ENCODE measurements at regions not wholly inside any gene's neighbourhood (a gene's known extent, or its start where the extent isn't known, plus 50 kb on each side); places are given as distances from the start of the nearest gene placed in this dataset.
A peak's percentile ranks its signal among the peaks of the same experiment; 100 is the strongest.

DNA sequence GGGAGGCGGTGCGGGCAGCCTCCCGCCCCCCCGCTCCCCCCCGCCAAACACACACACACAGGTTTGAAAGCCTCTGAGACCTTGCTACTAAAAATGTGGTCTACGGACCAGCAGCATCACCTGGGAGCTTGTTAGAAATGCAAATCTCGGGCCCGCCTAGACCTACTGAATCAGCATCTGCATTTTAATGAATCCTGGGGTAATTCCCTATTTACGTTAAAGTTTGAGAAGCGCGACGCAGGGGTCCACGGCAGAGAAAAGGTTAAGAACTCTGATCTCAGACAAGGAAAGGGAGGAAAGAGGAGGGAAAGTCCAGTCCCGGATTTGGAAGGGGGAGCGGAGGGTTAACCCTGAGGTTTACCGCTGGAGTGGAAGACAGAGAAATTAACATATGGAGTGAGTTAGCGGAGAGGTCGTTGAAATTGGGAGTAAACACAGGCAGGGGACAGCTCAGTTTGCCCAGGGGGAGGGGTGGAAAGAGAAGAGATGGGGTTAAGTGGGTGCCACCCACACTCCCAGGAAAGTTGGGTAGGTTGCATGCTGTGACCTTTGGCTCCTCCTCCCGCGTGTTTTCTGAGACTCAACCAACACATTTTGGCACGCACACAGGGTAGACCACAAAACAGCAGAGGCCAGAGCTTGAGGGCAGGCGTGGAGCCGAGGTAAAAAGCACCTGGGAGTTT is 483.6 kb downstream of the BCOR start:
- no peaks in the 10 kb centered on the region for H3K27me3 ChIP-seq (ENCODE audit: insufficient read depth, low read length)
- no peak for TF ChIP-seq TCF7L2 (IDR thresholded peaks at IDR 0.05; ENCODE audit: borderline replicate concordance, extremely low read depth, insufficient read depth, insufficient read length)
- H3K36me3 ChIP-seq (ENCODE audit: control insufficient read depth in 1 of 2, insufficient read depth in 2 of 2, low read length in 2 of 2), result no peaks in the 10 kb centered on the region
- peak overlapping the region; percentile 71 for H3K4me2 ChIP-seq (ENCODE audit: low read length)
- ChIA-PET CTCF (no interaction called here), RAD21 (ENCODE audit: low non-redundant PET in 1 of 2, low total read pairs in 2 of 2, uncharacterized antibody in 2 of 2, unreplicated experiment in 2 of 2) (no interaction called here), POLR2A (no interaction called here)
- H3K27ac ChIP-seq (ENCODE audit: low read depth, low read length), result no peak overlapping the region
- no peaks in the 10 kb centered on the region for H3K9me2 ChIP-seq (ENCODE audit: insufficient read depth)
- H3K9me3 ChIP-seq (ENCODE audit: control insufficient read depth in 1 of 2, insufficient read depth in 1 of 2, low read depth in 1 of 2, low read length in 2 of 2), result no peaks in the 10 kb centered on the region
- ATAC-seq, result peak; percentile 38
- peak overlapping the region; percentile 35 to 47; a peak in 3 of 4 replicates for H3K4me3 ChIP-seq (replicated peaks in 1 of 2; ENCODE audit: low read depth in 1 of 2, low read length in 2 of 2)
- H3K79me2 ChIP-seq (ENCODE audit: insufficient read depth, low read length), result no peaks in the 10 kb centered on the region
- no TSS peak for BruUV-seq (replicated peaks)
- no peak overlapping the region for H3K9ac ChIP-seq (ENCODE audit: low read length)
- peak overlapping the region; percentile 35 for H2AFZ ChIP-seq (ENCODE audit: low read depth, low read length, poor library complexity, severe bottlenecking)
- intact Hi-C loops (cut with micrococcal nuclease), result no loop called here
- H3K4me1 ChIP-seq (ENCODE audit: control insufficient read depth in 1 of 2, insufficient read depth in 2 of 2, low read length in 2 of 2), result peaks cover 0 to 7% of the 10 kb centered on the region in 2 experiments; a peak in 1 of 4 replicates
- H4K20me1 ChIP-seq (ENCODE audit: insufficient read depth), result no peaks in the 10 kb centered on the region
- DNase-seq (ENCODE audit: low read depth, low spot score), result no peak

- ChIA-PET CTCF (no interaction called here), POLR2A (no interaction called here), RAD21 (ENCODE audit: low non-redundant PET in 1 of 2, low total read pairs in 2 of 2, uncharacterized antibody in 2 of 2, unreplicated experiment in 2 of 2) (no interaction called here)
- Histone ChIP-seq H3K4me3 (replicated peaks in 1 of 2; ENCODE audit: low read depth in 1 of 2, low read length in 2 of 2) (no peak overlapping the region), H3K4me2 (ENCODE audit: low read length) (no peak overlapping the region), H3K79me2 (ENCODE audit: insufficient read depth, low read length) (no peaks in the 10 kb centered on the region), H4K20me1 (ENCODE audit: insufficient read depth) (no peaks in the 10 kb centered on the region), H3K27me3 (ENCODE audit: insufficient read depth, low read length) (no peaks in the 10 kb centered on the region), H3K4me1 (ENCODE audit: control insufficient read depth in 1 of 2, insufficient read depth in 2 of 2, low read length in 2 of 2) (peaks cover 0 to 7% of the 10 kb centered on the region in 2 experiments; a peak in 1 of 4 replicates), H2AFZ (ENCODE audit: low read depth, low read length, poor library complexity, severe bottlenecking) (no peak overlapping the region), H3K9ac (ENCODE audit: low read length) (no peak overlapping the region), H3K9me3 (ENCODE audit: control insufficient read depth in 1 of 2, insufficient read depth in 1 of 2, low read depth in 1 of 2, low read length in 2 of 2) (no peaks in the 10 kb centered on the region), H3K36me3 (ENCODE audit: control insufficient read depth in 1 of 2, insufficient read depth in 2 of 2, low read length in 2 of 2) (no peaks in the 10 kb centered on the region), H3K27ac (ENCODE audit: low read depth, low read length) (no peak overlapping the region), H3K9me2 (ENCODE audit: insufficient read depth) (no peaks in the 10 kb centered on the region)
- DNase-seq (ENCODE audit: low read depth, low spot score) (no peak), ATAC-seq (no peak)
- intact Hi-C loops (cut with micrococcal nuclease), result no loop called here
- no TSS peak for BruUV-seq (replicated peaks)
- no peak for TF ChIP-seq SRF (IDR thresholded peaks at IDR 0.05; ENCODE audit: low read depth)
- no peak for TF ChIP-seq ATF3 (IDR thresholded peaks at IDR 0.05)
- TF ChIP-seq SP1 (IDR thresholded peaks at IDR 0.05; ENCODE audit: low read depth), result no peak
- no peak for TF ChIP-seq TCF7L2 (IDR thresholded peaks at IDR 0.05; ENCODE audit: borderline replicate concordance, extremely low read depth, insufficient read depth, insufficient read length)
- no peak for TF ChIP-seq REST (IDR thresholded peaks at IDR 0.05; ENCODE audit: low read depth)
- TF ChIP-seq ZNF274 (IDR thresholded peaks at IDR 0.05; ENCODE audit: low read depth, low read length), result no peak
- TF ChIP-seq YY1 (IDR thresholded peaks at IDR 0.05; ENCODE audit: extremely low read depth, insufficient replicate concordance, low read depth, low read length), result no peak
- TF ChIP-seq EGR1 (IDR thresholded peaks at IDR 0.05; ENCODE audit: low read depth), result no peak
- TF ChIP-seq FOSL1 (IDR thresholded peaks at IDR 0.05; ENCODE audit: low read depth), result no peak
- no peak for TF ChIP-seq RAD21 (IDR thresholded peaks at IDR 0.05; ENCODE audit: low read depth)
- TF ChIP-seq POLR2A (IDR thresholded peaks at IDR 0.05; ENCODE audit: borderline replicate concordance, extremely low read depth, insufficient read depth, insufficient read length), result no peak
- TF ChIP-seq, protein P1, sequence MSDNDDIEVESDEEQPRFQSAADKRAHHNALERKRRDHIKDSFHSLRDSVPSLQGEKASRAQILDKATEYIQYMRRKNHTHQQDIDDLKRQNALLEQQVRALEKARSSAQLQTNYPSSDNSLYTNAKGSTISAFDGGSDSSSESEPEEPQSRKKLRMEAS (IDR thresholded peaks at IDR 0.05), result no peak
- no peak for TF ChIP-seq ELF1 (IDR thresholded peaks at IDR 0.05; ENCODE audit: borderline replicate concordance, low read depth)
These were observed 483.1 kb downstream of the BCOR start for GRCh38 chrX:39614680-39614998.

Data from HCT116 (cell line).